ENCODE measurements at regions not wholly inside any gene's neighbourhood (a gene's known extent, or its start where the extent isn't known, plus 50 kb on each side); places are given as distances from the start of the nearest gene placed in this dataset.
"Not testable (repeated sequence)": the region's sequence is repeated elsewhere in the genome, so short reads cannot be mapped to it uniquely, and the experiment has no call there.

DNA sequence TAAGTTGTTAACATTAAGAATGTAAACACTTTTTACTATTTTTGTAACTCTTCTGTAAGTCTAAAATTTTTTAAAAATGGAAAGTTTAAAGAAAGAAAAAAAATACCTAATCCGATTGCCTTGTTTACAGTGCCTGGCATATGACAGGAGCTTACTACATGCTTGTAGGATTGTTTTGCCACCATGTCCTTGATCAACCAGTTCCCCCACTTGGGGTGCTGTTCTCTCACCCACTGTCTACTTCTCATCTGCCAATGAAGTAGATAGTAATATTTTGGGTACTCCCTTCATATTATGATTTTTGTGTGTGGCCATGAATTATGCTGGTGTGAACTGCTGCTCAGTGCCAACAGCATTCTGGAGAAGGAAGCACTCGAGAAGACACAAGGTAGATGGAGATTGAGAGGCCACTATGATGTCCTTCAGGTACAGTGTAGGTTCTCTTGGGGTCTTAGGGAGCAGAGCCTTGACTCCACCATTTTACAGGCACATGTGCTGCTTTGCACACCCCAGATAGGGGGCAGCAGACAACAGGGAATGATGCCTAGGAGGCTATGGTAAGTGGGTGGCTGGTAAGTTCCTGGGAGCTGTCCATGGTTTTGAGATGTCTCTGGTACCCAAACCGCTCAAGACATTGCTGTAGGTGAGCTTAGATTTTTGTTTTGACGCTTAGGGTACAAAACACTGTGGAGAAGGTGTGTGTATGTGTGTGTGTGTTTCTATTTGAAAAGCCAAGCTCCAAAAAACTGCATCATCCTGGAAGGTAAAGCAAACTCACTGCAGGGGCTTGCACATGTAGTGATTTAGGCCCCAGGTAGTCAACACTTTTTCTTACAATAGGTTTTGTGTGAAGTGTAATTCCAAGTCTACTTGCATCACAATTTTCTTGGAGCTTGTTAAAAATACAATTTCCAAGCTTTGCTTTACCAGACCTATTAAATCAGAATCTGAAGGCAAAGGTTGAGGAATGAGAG, 494.5 kb upstream of the LARGE1 start:
- TF ChIP-seq, protein P1, sequence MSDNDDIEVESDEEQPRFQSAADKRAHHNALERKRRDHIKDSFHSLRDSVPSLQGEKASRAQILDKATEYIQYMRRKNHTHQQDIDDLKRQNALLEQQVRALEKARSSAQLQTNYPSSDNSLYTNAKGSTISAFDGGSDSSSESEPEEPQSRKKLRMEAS (IDR thresholded peaks at IDR 0.05; ENCODE audit: low read depth, low read length): peak; percentile 91
- TF ChIP-seq, protein P2, sequence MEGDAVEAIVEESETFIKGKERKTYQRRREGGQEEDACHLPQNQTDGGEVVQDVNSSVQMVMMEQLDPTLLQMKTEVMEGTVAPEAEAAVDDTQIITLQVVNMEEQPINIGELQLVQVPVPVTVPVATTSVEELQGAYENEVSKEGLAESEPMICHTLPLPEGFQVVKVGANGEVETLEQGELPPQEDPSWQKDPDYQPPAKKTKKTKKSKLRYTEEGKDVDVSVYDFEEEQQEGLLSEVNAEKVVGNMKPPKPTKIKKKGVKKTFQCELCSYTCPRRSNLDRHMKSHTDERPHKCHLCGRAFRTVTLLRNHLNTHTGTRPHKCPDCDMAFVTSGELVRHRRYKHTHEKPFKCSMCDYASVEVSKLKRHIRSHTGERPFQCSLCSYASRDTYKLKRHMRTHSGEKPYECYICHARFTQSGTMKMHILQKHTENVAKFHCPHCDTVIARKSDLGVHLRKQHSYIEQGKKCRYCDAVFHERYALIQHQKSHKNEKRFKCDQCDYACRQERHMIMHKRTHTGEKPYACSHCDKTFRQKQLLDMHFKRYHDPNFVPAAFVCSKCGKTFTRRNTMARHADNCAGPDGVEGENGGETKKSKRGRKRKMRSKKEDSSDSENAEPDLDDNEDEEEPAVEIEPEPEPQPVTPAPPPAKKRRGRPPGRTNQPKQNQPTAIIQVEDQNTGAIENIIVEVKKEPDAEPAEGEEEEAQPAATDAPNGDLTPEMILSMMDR (IDR thresholded peaks at IDR 0.05; ENCODE audit: low read depth, low read length): peak; percentile 86
- TF ChIP-seq POLR2A (IDR thresholded peaks at IDR 0.05; ENCODE audit: extremely low read depth, insufficient read length) (no peak), MYC (IDR thresholded peaks at IDR 0.05; ENCODE audit: low read depth, low read length) (peak; percentile 46; the same call in 1 of the 2 replicates)
- peak; percentile 88 for DNase-seq (ENCODE audit: low read depth)
- no peak overlapping the region for H3K4me3 ChIP-seq (ENCODE audit: low read depth, low read length)

DNA sequence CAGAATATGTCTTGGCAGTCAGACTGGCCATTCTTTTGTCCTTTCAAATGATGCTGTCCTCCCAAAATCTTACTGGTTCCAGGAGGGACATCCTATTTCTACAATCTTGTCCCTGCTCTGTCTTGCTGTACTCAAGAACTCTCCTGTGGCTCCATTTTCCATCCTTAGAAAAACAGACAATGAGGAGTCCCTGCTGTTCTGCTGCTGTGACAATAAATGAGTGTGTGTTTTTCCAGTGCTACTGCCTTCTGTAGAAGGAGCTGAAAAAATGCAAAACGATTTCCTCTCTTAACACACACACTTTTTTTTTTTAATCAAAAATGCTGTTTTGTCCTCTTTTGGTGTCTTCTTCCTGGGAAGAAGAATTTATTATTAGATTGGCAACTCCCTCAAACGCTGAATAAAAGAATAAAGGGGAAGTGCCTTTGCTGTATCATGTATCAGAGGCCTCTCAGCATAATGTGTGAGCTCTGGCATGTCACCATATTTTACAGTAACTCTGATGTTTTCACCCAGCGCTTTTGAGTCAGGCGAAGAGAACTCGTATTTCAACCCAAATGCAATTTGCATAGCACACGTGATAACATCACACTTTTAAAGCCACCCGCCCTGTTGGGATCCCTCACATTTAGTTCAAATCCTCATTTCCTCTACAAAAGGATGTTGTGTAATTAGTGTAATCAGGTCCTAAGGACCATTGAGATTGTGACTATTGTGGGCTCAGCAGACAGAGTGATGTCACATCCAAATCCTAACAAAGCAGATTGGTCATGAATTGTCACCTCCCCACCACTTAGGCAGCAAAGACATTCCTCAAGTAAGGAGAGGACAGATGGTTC, 496.0 kb upstream of the LARGE1 start:
- no peak overlapping the region for H3K4me3 ChIP-seq (ENCODE audit: low read depth, low read length)
- DNase-seq (ENCODE audit: low read depth): no peak

DNA sequence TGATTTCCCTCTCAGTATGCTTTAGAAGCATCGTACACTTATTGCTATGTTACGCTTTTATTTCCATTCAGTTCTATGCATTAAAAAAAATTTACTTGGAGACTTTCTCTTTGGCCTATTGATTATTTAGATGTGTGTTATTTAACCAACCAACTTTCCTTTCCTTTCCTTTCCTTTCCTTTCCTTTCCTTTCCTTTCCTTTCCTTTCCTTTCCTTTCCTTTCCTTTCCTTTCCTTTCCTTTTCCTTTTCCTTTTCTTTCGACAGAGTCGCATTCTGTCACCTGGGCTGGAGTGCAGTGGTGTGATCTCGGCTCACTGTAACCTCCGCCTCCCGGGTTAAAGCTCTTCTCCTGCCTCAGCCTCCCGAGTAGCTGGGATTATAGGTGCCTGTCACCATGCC, 502.7 kb upstream of the LARGE1 start:
- not testable (repeated sequence) for DNase-seq (ENCODE audit: low read depth); H3K4me3 ChIP-seq (ENCODE audit: low read depth, low read length)

More for the DNA sequence above, 496.0 kb upstream of the LARGE1 start:
- TF ChIP-seq MYC (IDR thresholded peaks at IDR 0.05; ENCODE audit: low read depth, low read length) (no peak), POLR2A (IDR thresholded peaks at IDR 0.05; ENCODE audit: extremely low read depth, insufficient read length) (no peak)
- TF ChIP-seq, protein P1 (IDR thresholded peaks at IDR 0.05; ENCODE audit: low read depth, low read length): no peak
- TF ChIP-seq, protein P2 (IDR thresholded peaks at IDR 0.05; ENCODE audit: low read depth, low read length): no peak

DNA sequence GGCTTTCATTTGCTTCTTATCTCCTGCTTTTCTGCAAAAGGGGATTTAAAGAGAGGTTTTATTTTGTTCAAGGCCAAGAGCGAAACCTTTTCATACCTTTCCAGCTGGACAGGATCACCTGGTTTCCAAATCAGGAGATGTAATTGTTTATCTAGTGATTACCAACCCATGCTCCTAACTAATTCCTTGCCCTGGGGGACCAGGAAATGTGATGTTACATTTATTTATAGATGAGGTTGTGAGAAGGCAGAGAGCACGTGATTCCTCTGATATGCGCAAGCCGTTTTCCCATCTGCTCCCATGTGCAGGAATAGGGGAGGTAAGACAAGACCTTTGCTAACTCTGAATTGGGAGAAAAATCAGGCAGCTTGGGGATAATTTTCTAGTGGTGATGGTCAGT, 507.2 kb upstream of the LARGE1 start:
- TF ChIP-seq POLR2A (IDR thresholded peaks at IDR 0.05; ENCODE audit: extremely low read depth, insufficient read length): no peak
- no peak for TF ChIP-seq MYC (IDR thresholded peaks at IDR 0.05; ENCODE audit: low read depth, low read length)
- TF ChIP-seq, protein P2 (IDR thresholded peaks at IDR 0.05; ENCODE audit: low read depth, low read length): no peak
- TF ChIP-seq, protein P1 (IDR thresholded peaks at IDR 0.05; ENCODE audit: low read depth, low read length): no peak
- no peak for DNase-seq (ENCODE audit: low read depth)
- H3K4me3 ChIP-seq (ENCODE audit: low read depth, low read length): no peak overlapping the region

DNA sequence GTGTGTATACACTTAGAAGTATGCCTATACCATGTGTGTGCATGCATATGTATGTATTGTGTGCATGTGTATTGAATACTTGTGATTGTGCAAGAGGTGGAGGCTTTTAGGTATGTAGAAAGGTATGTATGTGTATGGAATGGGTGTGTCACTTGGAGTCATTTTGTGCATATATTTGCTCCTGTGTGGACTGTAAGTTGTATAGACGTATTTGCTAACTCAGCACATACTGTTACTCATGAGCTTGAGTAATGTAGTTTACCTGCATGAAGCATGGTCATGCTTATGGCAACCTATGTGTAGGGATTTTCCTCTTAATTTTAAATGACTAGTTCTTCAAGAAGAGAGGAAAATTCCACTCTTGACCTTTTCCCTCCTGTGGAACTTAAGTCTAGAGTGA, 507.6 kb upstream of the LARGE1 start:
- TF ChIP-seq, protein P2 (IDR thresholded peaks at IDR 0.05; ENCODE audit: low read depth, low read length): no peak
- TF ChIP-seq, protein P1 (IDR thresholded peaks at IDR 0.05; ENCODE audit: low read depth, low read length): no peak
- TF ChIP-seq POLR2A (IDR thresholded peaks at IDR 0.05; ENCODE audit: extremely low read depth, insufficient read length) (no peak), MYC (IDR thresholded peaks at IDR 0.05; ENCODE audit: low read depth, low read length) (no peak)
- no peak for DNase-seq (ENCODE audit: low read depth)
- H3K4me3 ChIP-seq (ENCODE audit: low read depth, low read length): no peak overlapping the region

DNA sequence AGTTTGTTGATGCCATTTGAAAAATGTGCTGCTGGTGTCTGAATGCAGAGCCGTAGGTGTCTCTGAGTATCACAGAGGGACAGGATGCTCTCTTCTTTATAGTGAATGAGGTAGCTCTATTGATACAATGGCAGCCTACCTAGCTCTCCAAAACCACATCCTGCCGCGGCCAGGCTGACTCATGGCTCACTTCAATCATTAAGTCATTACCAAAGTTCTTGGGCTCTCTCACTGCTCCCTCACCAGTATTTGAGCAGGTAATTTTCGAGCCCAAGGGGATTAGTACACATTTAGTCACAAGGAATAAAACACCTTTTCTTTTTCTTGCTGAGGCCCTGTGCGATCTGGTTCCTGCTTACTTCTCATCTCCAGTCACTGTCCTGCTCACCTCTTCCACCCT, 509.0 kb upstream of the LARGE1 start:
- TF ChIP-seq MYC (IDR thresholded peaks at IDR 0.05; ENCODE audit: low read depth, low read length) (no peak), POLR2A (IDR thresholded peaks at IDR 0.05; ENCODE audit: extremely low read depth, insufficient read length) (no peak)
- TF ChIP-seq, protein P2 (IDR thresholded peaks at IDR 0.05; ENCODE audit: low read depth, low read length): no peak
- TF ChIP-seq, protein P1 (IDR thresholded peaks at IDR 0.05; ENCODE audit: low read depth, low read length): no peak
- H3K4me3 ChIP-seq (ENCODE audit: low read depth, low read length): no peak overlapping the region
- peak; percentile 11 for DNase-seq (ENCODE audit: low read depth)
